Hepatocyte (in vitro differentiated cells): ENCODE measurements at regions not wholly inside any gene's neighbourhood (a gene's known extent, or its start where the extent isn't known, plus 50 kb on each side); places are given as distances from the start of the nearest gene placed in this dataset.

Experiments used
- DNase-seq: peaks from one replicate; pipeline ENCODE4 v3.0.0-alpha.2; 2016; ENCODE audit warnings: low spot score
- H2AFZ ChIP-seq: fragments of 200-600 bp; sonication (generic); 2 replicates; pipeline ENCODE4 v1.6.0; 2016; ENCODE audit warnings: antibody characterized with exemption, mild to moderate bottlenecking
- H3K27ac ChIP-seq: fragments of 200-600 bp; sonication (generic); 2 replicates; pipeline ENCODE4 v1.5.1; 2016; ENCODE audit warnings: mild to moderate bottlenecking
- H3K27me3 ChIP-seq: fragments of 200-600 bp; sonication (generic); 2 replicates; pipeline ENCODE4 v1.6.1; 2016
- H3K36me3 ChIP-seq: fragments of 200-600 bp; sonication (generic); replicated peaks from 2 replicates; pipeline ENCODE4 v1.5.1; 2016; ENCODE audit warnings: low read depth; ENCODE audit not compliant: insufficient read depth
- H3K4me1 ChIP-seq: fragments of 200-600 bp; sonication (generic); 2 replicates; pipeline ENCODE4 v1.5.1; 2016; ENCODE audit warnings: mild to moderate bottlenecking, moderate library complexity; ENCODE audit not compliant: insufficient read depth
- H3K4me2 ChIP-seq: fragments of 200-600 bp; sonication (generic); 2 replicates; pipeline ENCODE4 v1.6.0; 2016
- H3K4me3 ChIP-seq: fragments of 200-600 bp; sonication (generic); 2 replicates; pipeline ENCODE4 v1.5.1; 2016; ENCODE audit warnings: mild to moderate bottlenecking
- H3K79me2 ChIP-seq: fragments of 200-600 bp; sonication (generic); 2 replicates; pipeline ENCODE4 v1.6.0; 2017; ENCODE audit warnings: mild to moderate bottlenecking
- H3K9me2 ChIP-seq: fragments of 200-600 bp; sonication (generic); replicated peaks from 2 replicates; pipeline ENCODE4 v1.6.0; 2017; ENCODE audit warnings: mild to moderate bottlenecking; ENCODE audit not compliant: insufficient read depth
- H3K9me3 ChIP-seq: fragments of 200-600 bp; sonication (generic); 2 replicates; pipeline ENCODE4 v1.5.1; 2016; ENCODE audit warnings: low read depth, mild to moderate bottlenecking
- H4K20me1 ChIP-seq: fragments of 200-600 bp; sonication (generic); 2 replicates; pipeline ENCODE4 v1.6.0; 2016; ENCODE audit warnings: mild to moderate bottlenecking; ENCODE audit not compliant: insufficient read depth, poor library complexity, severe bottlenecking
- CTCF ChIP-seq: fragments of 200-600 bp; sonication (generic); IDR thresholded peaks from 2 replicates; pipeline ENCODE4 v1.5.1; 2016; ENCODE audit warnings: antibody characterized with exemption, mild to moderate bottlenecking; ENCODE audit not compliant: poor library complexity
- EZH2 ChIP-seq: fragments of 200-600 bp; sonication (generic); IDR thresholded peaks from 2 replicates; pipeline ENCODE4 v1.6.1; 2016; ENCODE audit warnings: antibody characterized with exemption, mild to moderate bottlenecking, borderline replicate concordance
- EZH2phosphoT487 ChIP-seq: fragments of 200-600 bp; sonication (generic); IDR thresholded peaks from one replicate; pipeline ENCODE4 v1.6.1; 2018; ENCODE audit warnings: antibody characterized with exemption, mild to moderate bottlenecking, low read depth, moderate library complexity; ENCODE audit not compliant: unreplicated experiment, severe bottlenecking
- WGBS: methylation state at CpG from one replicate; pipeline ENCODE4 v1.1.6; 2016; ENCODE audit warnings: low lambda C conversion rate; ENCODE audit errors: missing lambda C conversion rate; 5-methylcytosine and 5-hydroxymethylcytosine counted together

DNA sequence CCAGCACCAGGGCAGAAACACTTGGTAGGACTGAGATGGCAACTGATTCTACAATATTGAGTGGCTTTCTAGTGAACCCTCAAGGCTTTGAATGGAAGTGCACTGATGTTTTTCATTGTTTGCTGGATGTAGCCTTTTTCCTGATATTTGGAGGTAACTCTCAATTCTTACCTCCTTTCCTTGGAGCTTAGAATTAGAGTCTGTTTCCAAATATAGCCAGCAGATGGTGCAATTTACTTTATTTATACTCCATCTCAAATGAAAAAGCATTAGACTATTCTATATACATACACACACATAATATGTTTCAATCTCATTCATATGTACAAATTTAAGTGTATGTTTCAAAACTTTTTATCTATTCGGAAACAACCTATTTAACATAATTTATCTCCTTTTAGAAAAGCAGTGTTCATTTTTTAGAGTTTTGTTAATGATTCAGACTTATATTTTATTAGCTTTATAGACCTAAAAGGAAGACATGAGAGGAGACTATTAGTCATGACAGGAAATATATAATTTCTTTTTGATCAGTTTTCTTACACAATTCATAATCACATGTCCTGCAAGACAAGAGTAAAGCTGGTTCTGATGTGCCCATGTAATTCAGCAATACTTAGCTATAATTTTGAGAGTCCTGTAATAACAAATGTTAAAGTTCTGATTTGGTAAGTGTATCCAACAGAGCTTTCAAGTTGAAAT, 124.8 kb downstream of the NUP35 start:
- H3K4me3 ChIP-seq = no peak overlapping the region
- H3K9me2 ChIP-seq = no peaks in the 10 kb centered on the region
- H3K36me3 ChIP-seq = no peaks in the 10 kb centered on the region
- no peaks in the 10 kb centered on the region for H3K27me3 ChIP-seq
- TF ChIP-seq CTCF (peak; percentile 69), EZH2 (no peak)
- no peak overlapping the region for H3K27ac ChIP-seq
- H3K4me2 ChIP-seq = no peak overlapping the region
- no peak overlapping the region for H2AFZ ChIP-seq
- WGBS = 3% methylated on average over 1 of the region's 1 CpG
- H3K79me2 ChIP-seq = no peaks in the 10 kb centered on the region
- H3K4me1 ChIP-seq = no peaks in the 10 kb centered on the region
- no peaks in the 10 kb centered on the region for H4K20me1 ChIP-seq
- H3K9me3 ChIP-seq = no peaks in the 10 kb centered on the region
- peak; percentile 47 for DNase-seq

- H3K79me2 ChIP-seq = no peaks in the 10 kb centered on the region
- no peak overlapping the region for H3K4me3 ChIP-seq
- H3K36me3 ChIP-seq = no peaks in the 10 kb centered on the region
- 83% methylated on average over 3 of the region's 3 CpGs for WGBS
- no peaks in the 10 kb centered on the region for H4K20me1 ChIP-seq
- no peak overlapping the region for H3K4me2 ChIP-seq
- no peak overlapping the region for H2AFZ ChIP-seq
- no peaks in the 10 kb centered on the region for H3K4me1 ChIP-seq
- H3K27ac ChIP-seq = no peak overlapping the region
- DNase-seq = no peak
- no peaks in the 10 kb centered on the region for H3K27me3 ChIP-seq
- TF ChIP-seq EZH2 (no peak), CTCF (no peak), EZH2phosphoT487 (no peak)
- no peaks in the 10 kb centered on the region for H3K9me2 ChIP-seq
- H3K9me3 ChIP-seq = no peaks in the 10 kb centered on the region
Observed at GRCh38 chr2:183250061-183250460, 125.8 kb downstream of the NUP35 start.

DNA sequence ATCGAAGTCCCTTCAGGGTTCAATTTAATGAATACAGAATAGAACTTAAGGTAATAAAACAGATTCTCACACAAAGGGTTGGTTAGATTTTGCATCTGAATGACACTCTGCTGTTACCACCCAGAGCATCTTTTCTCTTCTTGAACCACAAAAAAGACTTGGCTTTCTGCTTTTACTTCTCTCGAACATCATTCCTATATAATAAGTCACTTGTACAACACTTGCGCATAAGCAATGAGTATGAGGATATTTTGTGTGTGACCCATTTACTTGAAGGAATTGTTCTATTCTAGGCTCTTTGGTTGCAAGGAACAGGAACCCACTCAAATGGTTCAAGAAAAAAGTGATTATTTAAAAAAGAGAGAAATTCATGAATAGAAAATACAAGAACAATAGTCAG, 126.2 kb downstream of the NUP35 start:
- no peaks in the 10 kb centered on the region for H4K20me1 ChIP-seq
- no peaks in the 10 kb centered on the region for H3K9me2 ChIP-seq
- 93% methylated on average over 3 of the region's 3 CpGs for WGBS
- no peaks in the 10 kb centered on the region for H3K9me3 ChIP-seq
- no peak overlapping the region for H3K4me3 ChIP-seq
- no peak for DNase-seq
- H3K27me3 ChIP-seq = no peaks in the 10 kb centered on the region
- TF ChIP-seq EZH2 = no peak
- TF ChIP-seq CTCF = no peak
- H3K79me2 ChIP-seq = no peaks in the 10 kb centered on the region
- H3K27ac ChIP-seq = no peak overlapping the region
- H3K4me1 ChIP-seq = no peaks in the 10 kb centered on the region
- no peak overlapping the region for H2AFZ ChIP-seq
- H3K36me3 ChIP-seq = no peaks in the 10 kb centered on the region
- H3K4me2 ChIP-seq = no peak overlapping the region
